ENCODE measurements at regions not wholly inside any gene's neighbourhood (a gene's known extent, or its start where the extent isn't known, plus 50 kb on each side); places are given as distances from the start of the nearest gene placed in this dataset.

GRCh38 chr6:81216668-81217067 is 535.8 kb downstream of the TENT5A start:
- Mint-ChIP-seq H3K27ac (no peak overlapping the region), H3K27me3 (ENCODE audit: low read depth) (no peaks in the 10 kb centered on the region), H3K4me1 (ENCODE audit: low read depth) (no peaks in the 10 kb centered on the region), H3K36me3 (ENCODE audit: low read depth) (no peaks in the 10 kb centered on the region), H3K9me3 (peaks cover 7% of the 10 kb centered on the region), H3K4me3 (no peak overlapping the region)

- H3K27me3 Mint-ChIP-seq (ENCODE audit: low read depth) = no peaks in the 10 kb centered on the region
- H3K4me3 Mint-ChIP-seq = no peak overlapping the region
- H3K36me3 Mint-ChIP-seq (ENCODE audit: low read depth) = no peaks in the 10 kb centered on the region
- H3K9me3 Mint-ChIP-seq = peaks cover 11% of the 10 kb centered on the region
- H3K27ac Mint-ChIP-seq = no peak overlapping the region
- no peaks in the 10 kb centered on the region for H3K4me1 Mint-ChIP-seq (ENCODE audit: low read depth)
These were observed 537.4 kb downstream of the TENT5A start for GRCh38 chr6:81215092-81215432.

GRCh38 chr6:81214414-81215091 is 537.9 kb downstream of the TENT5A start:
- Mint-ChIP-seq H3K27me3 (ENCODE audit: low read depth) (no peaks in the 10 kb centered on the region), H3K4me1 (ENCODE audit: low read depth) (no peaks in the 10 kb centered on the region)

DNA sequence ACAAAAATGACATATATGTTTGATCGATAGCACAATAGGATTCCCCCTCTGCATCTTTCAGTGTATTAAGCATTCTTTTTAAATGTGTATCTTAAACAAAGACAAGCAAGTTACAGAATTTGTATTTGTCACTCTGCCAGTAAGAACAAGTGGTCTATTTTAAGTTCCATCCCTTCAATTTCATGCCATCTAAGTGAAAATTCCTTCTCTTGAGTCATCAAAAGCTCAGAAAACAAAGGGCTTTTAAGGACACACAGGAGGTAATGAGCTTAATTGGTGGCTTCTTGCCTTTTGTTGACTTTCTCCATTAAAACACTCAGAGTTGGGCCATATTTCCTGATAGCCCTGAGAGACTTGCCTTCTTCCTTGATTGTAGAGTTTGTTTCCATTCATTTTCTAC is 547.8 kb downstream of the TENT5A start:
- Mint-ChIP-seq H3K36me3 (ENCODE audit: low read depth) (no peaks in the 10 kb centered on the region), H3K27ac (no peak overlapping the region), H3K27me3 (ENCODE audit: low read depth) (no peaks in the 10 kb centered on the region), H3K4me1 (ENCODE audit: low read depth) (no peaks in the 10 kb centered on the region), H3K4me3 (no peak overlapping the region), H3K9me3 (no peaks in the 10 kb centered on the region)

More at GRCh38 chr6:81214414-81215091, 537.9 kb downstream of the TENT5A start:
- Mint-ChIP-seq H3K4me3 (no peak overlapping the region), H3K27ac (no peak overlapping the region), H3K36me3 (ENCODE audit: low read depth) (no peaks in the 10 kb centered on the region), H3K9me3 (peaks cover 11% of the 10 kb centered on the region)

DNA sequence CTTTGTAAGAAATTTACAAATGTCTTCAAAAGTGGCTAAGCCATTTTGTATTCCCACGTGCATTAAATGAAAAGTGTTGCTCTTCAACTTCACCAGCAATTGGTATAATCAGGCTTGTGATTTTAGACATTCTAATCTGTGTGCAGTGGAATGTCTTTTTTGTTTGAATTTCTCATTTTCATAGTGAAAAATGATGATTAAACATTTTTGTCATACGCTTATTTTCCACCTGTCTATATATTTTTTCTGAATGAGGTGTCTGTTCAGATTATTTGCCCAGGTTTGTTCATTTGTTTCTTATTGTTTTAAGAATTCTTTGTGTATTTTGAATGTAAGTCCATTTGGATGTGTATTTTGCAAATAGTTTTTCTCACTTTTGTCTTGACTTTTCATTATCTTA is 558.1 kb downstream of the TENT5A start:
- no peaks in the 10 kb centered on the region for H3K36me3 Mint-ChIP-seq (ENCODE audit: low read depth)
- H3K27ac Mint-ChIP-seq = no peak overlapping the region
- no peaks in the 10 kb centered on the region for H3K9me3 Mint-ChIP-seq
- H3K4me1 Mint-ChIP-seq (ENCODE audit: low read depth) = no peaks in the 10 kb centered on the region
- H3K4me3 Mint-ChIP-seq = no peak overlapping the region
- H3K27me3 Mint-ChIP-seq (ENCODE audit: low read depth) = no peaks in the 10 kb centered on the region

- H3K4me3 Mint-ChIP-seq = no peak overlapping the region
- no peak overlapping the region for H3K27ac Mint-ChIP-seq
- no peaks in the 10 kb centered on the region for H3K9me3 Mint-ChIP-seq
- H3K36me3 Mint-ChIP-seq (ENCODE audit: low read depth) = no peaks in the 10 kb centered on the region
- no peaks in the 10 kb centered on the region for H3K27me3 Mint-ChIP-seq (ENCODE audit: low read depth)
- H3K4me1 Mint-ChIP-seq (ENCODE audit: low read depth) = no peaks in the 10 kb centered on the region
These were observed 580.3 kb downstream of the TENT5A start for GRCh38 chr6:81172056-81172740.

- Mint-ChIP-seq H3K4me1 (ENCODE audit: low read depth) (no peaks in the 10 kb centered on the region), H3K27ac (no peak overlapping the region), H3K9me3 (no peaks in the 10 kb centered on the region), H3K27me3 (ENCODE audit: low read depth) (no peaks in the 10 kb centered on the region), H3K36me3 (ENCODE audit: low read depth) (no peaks in the 10 kb centered on the region), H3K4me3 (no peak overlapping the region)
These were observed 583.3 kb downstream of the TENT5A start for GRCh38 chr6:81169166-81169565.

GRCh38 chr6:81166770-81167169 is 585.7 kb downstream of the TENT5A start:
- Mint-ChIP-seq H3K27ac (no peak overlapping the region), H3K4me3 (no peak overlapping the region), H3K4me1 (ENCODE audit: low read depth) (no peaks in the 10 kb centered on the region), H3K36me3 (ENCODE audit: low read depth) (no peaks in the 10 kb centered on the region), H3K9me3 (no peaks in the 10 kb centered on the region), H3K27me3 (ENCODE audit: low read depth) (no peaks in the 10 kb centered on the region)

GRCh38 chr6:81158956-81159355 is 593.5 kb downstream of the TENT5A start:
- H3K4me1 Mint-ChIP-seq (ENCODE audit: low read depth) = no peaks in the 10 kb centered on the region
- H3K4me3 Mint-ChIP-seq = no peak overlapping the region
- H3K27me3 Mint-ChIP-seq (ENCODE audit: low read depth) = no peaks in the 10 kb centered on the region
- H3K36me3 Mint-ChIP-seq (ENCODE audit: low read depth) = no peaks in the 10 kb centered on the region
- no peaks in the 10 kb centered on the region for H3K9me3 Mint-ChIP-seq
- no peak overlapping the region for H3K27ac Mint-ChIP-seq

GRCh38 chr6:81148751-81149150 is 603.7 kb downstream of the TENT5A start:
- Mint-ChIP-seq H3K9me3 (peaks cover 17% of the 10 kb centered on the region), H3K36me3 (ENCODE audit: low read depth) (no peaks in the 10 kb centered on the region), H3K4me3 (no peak overlapping the region), H3K27ac (no peak overlapping the region), H3K27me3 (ENCODE audit: low read depth) (no peaks in the 10 kb centered on the region), H3K4me1 (ENCODE audit: low read depth) (no peaks in the 10 kb centered on the region)

- H3K4me3 Mint-ChIP-seq = no peak overlapping the region
These were observed 607.0 kb downstream of the TENT5A start for GRCh38 chr6:81145506-81145905.

GRCh38 chr6:81144346-81144745 is 608.1 kb downstream of the TENT5A start:
- H3K9me3 Mint-ChIP-seq = peaks cover 9% of the 10 kb centered on the region
- H3K36me3 Mint-ChIP-seq (ENCODE audit: low read depth) = no peaks in the 10 kb centered on the region
- H3K4me3 Mint-ChIP-seq = no peak overlapping the region
- no peaks in the 10 kb centered on the region for H3K4me1 Mint-ChIP-seq (ENCODE audit: low read depth)
- H3K27me3 Mint-ChIP-seq (ENCODE audit: low read depth) = no peaks in the 10 kb centered on the region
- H3K27ac Mint-ChIP-seq = no peak overlapping the region

More at GRCh38 chr6:81145506-81145905, 607.0 kb downstream of the TENT5A start:
- no peak overlapping the region for H3K27ac Mint-ChIP-seq
- no peaks in the 10 kb centered on the region for H3K4me1 Mint-ChIP-seq (ENCODE audit: low read depth)
- no peaks in the 10 kb centered on the region for H3K36me3 Mint-ChIP-seq (ENCODE audit: low read depth)
- no peaks in the 10 kb centered on the region for H3K27me3 Mint-ChIP-seq (ENCODE audit: low read depth)
- peaks cover 9% of the 10 kb centered on the region for H3K9me3 Mint-ChIP-seq

- H3K4me1 Mint-ChIP-seq (ENCODE audit: low read depth) = no peaks in the 10 kb centered on the region
- H3K27ac Mint-ChIP-seq = no peak overlapping the region
- H3K27me3 Mint-ChIP-seq (ENCODE audit: low read depth) = no peaks in the 10 kb centered on the region
- no peaks in the 10 kb centered on the region for H3K36me3 Mint-ChIP-seq (ENCODE audit: low read depth)
- peaks cover 5% of the 10 kb centered on the region for H3K9me3 Mint-ChIP-seq
- no peak overlapping the region for H3K4me3 Mint-ChIP-seq
These were observed 614.2 kb downstream of the TENT5A start for GRCh38 chr6:81138236-81138635.

DNA sequence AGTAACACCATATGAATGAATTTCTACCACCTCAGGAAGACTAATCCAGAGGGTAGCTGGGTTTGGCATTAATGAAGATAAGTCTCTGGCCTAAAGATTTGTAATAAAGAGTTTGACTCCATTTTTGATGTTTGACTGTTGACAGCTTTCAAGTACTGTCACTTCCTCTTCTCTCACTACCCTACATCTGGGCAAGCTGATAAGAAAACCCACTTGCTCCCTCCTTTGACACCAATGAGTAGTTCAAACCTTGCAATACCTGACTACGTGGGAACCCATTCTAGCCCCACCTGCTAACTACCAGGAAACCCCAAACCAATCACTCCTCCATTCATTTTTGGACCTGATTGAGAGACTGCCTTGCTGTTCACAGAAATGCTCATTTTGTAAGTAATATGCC is 621.5 kb downstream of the TENT5A start:
- H3K27ac Mint-ChIP-seq = no peak overlapping the region
- no peak overlapping the region for H3K4me3 Mint-ChIP-seq
- H3K27me3 Mint-ChIP-seq (ENCODE audit: low read depth) = no peaks in the 10 kb centered on the region
- H3K4me1 Mint-ChIP-seq (ENCODE audit: low read depth) = no peaks in the 10 kb centered on the region
- no peaks in the 10 kb centered on the region for H3K36me3 Mint-ChIP-seq (ENCODE audit: low read depth)
- H3K9me3 Mint-ChIP-seq = peaks cover 6% of the 10 kb centered on the region

- no peaks in the 10 kb centered on the region for H3K27me3 Mint-ChIP-seq (ENCODE audit: low read depth)
- no peaks in the 10 kb centered on the region for H3K36me3 Mint-ChIP-seq (ENCODE audit: low read depth)
- no peak overlapping the region for H3K4me3 Mint-ChIP-seq
- peaks cover 8% of the 10 kb centered on the region for H3K9me3 Mint-ChIP-seq
- H3K27ac Mint-ChIP-seq = no peak overlapping the region
- H3K4me1 Mint-ChIP-seq (ENCODE audit: low read depth) = no peaks in the 10 kb centered on the region
These were observed 622.4 kb downstream of the TENT5A start for GRCh38 chr6:81130061-81130460.

Measured in T-helper 1 cell treated with Interleukin-12 subunit alpha and Interleukin-12 subunit beta and Interleukin-4 antibody, amounts not matched to agents 30 μg/mL and 1 μg/mL, for 36 hours (primary cell).